Esophagus muscularis mucosa (tissue), 3 donors: ENCODE measurements at regions not wholly inside any gene's neighbourhood (a gene's known extent, or its start where the extent isn't known, plus 50 kb on each side); places are given as distances from the start of the nearest gene placed in this dataset.

ENCODE experiments used
- CTCF ChIP-seq, 3 experiments: fragments of 200-600 bp in 2 of 3; fragments of 450-650 bp in 1 of 3; sonication (generic) in 2 of 3; IDR thresholded peaks; one replicate each; pipeline ENCODE4 v1.5.1; 2017 to 2019; ENCODE audit warnings: antibody characterized with exemption in 3 of 3, mild to moderate bottlenecking in 2 of 3, moderate library complexity in 1 of 3
- EP300 ChIP-seq: sonication (generic); formaldehyde crosslinking; IDR thresholded peaks from one replicate; pipeline ENCODE4 v1.6.1; 2017; ENCODE audit warnings: antibody characterized with exemption

- TF ChIP-seq EP300 (no peak), CTCF (IDR thresholded peaks at IDR 0.05) (no peak)
Observed at GRCh38 chr11:23151819-23152218, 291.5 kb upstream of the CCDC179 start.
